GM18499 (cell line): ENCODE measurements at regions not wholly inside any gene's neighbourhood (a gene's known extent, or its start where the extent isn't known, plus 50 kb on each side); places are given as distances from the start of the nearest gene placed in this dataset.

Experiments
- ATAC-seq: cut with Tn5 transposase; IDR thresholded peaks from one replicate; pipeline ENCODE4 v1.9.1; 2021; ENCODE audit warnings: moderate number of reproducible peaks; ENCODE audit not compliant: insufficient read depth, unreplicated experiment

DNA sequence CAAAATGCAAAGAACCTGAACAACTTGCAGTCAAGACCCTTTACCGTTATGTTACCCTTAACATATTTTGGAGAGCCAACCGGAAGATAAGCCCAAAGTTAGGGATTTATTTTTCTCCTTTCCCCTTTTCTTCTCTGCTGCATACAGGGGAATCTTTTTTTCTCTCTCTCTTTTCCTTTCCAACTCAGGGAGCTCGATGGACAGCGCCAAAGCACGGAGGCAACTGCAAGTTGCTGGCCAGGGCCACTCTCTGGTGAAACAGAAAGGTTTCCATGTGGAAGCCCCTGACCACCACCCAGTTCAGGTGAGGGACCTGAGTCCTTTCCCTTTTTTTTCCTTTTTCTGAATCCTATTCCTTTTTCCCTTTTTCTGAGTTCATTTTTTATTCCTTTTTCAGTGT is 98.8 kb upstream of the COX10 start:
- no peak for ATAC-seq

DNA sequence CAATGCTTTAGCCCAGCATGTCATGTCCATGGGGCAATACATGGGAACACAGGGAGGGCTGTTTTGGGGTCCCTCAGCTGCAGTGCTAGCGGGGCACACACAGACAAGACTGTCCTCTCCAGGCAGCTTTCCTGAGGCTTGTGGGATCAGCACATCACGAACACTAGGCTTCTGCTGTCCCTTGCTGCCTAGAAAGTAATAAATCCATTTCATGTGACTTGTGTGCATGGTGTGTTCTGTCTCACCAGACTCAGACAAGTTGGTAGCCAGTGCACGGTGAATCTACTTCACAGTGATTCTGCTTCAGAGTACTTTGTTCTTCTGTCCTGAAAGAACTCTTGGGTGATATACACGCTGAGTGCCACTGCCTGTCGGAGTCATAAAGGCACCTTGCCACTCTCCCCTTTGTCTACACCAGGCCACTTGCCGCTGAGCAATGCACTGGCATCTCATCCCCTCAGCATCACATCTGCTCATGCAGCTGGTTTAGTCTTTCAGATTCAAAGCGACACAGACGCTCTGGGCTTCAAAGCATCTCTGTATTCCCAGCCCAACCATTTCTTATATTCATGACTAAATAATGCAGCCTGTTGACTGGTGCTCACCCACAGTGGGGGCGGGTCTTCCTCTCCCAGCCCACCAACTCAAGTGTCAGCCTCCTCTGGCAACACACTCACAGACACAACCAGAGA is 95.2 kb upstream of the COX10 start:
- no peak for ATAC-seq

DNA sequence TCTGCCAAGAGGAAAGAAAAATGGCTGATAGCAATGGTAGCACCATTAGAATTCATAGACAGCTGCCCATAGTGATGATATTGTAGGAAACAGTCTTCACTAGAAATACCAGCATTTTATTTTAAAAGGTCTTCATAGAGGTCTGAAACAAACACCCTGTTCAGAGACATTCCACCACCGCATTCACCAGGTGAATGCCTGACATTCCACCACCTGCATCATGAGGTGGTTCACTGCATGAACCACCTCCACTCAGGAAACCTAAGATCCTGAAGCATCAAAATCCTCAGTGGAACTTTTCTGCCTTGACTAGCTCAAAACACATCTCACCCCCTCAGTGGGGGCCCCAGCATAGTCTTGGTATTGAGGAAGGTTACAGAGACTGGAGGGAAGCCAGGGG is 91.5 kb upstream of the COX10 start:
- no peak for ATAC-seq

DNA sequence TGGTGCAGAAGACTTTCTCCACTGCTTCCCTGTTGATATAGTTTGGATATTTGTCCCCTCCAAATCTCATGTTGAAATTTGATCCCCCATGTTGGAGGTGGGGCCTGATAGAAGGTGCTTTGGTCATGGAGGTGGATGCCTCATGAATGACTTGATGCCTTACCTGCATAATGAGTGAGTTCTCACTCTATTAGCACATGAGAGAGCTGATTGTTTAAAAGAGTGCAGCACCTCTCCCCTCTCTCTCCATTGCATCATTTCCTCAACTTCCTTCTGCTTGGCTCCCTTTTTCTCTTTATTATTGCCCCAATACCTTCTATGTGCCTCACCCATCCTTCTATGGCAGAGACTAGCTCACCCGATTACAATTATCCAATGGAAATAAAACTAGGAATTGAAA is 90.8 kb upstream of the COX10 start:
- no peak for ATAC-seq

DNA sequence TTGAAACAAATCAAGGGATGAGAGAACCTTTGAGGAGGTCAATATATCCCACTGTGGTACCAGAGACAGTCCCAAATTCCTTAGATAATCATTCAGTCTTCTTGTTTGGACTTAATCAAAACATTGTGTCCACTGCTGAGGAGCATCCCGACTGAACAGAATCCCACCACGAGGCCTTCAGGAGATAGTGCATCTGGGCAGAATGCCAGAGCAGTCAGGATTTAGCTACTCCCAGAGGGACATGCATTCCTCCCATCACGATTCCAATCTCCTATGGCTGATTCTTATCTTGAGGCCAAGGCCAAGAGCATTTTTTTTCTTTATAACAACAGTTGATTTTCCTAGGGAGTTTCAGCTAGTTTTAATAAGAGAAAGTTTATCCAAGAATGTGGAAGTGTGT is 87.4 kb upstream of the COX10 start:
- no peak for ATAC-seq

DNA sequence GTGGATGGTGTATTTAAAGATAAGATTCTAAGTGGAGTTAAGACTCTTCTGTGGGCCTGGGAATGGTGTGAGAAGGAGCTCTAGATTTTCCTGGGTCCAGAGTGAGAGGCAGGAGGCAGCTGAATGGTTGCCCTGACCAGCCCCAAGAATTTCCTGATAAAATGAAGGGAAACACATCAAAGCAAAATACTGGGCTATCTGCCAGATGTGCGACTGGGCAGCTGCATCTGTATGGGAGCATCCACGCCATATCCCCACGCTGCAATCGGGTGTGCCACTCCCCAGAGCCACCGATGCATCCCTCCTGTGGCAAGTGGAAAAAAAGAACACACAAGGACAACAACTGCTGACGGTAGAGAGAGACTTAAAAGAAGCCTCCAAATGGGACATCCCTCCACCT is 84.3 kb upstream of the COX10 start:
- no peak for ATAC-seq

DNA sequence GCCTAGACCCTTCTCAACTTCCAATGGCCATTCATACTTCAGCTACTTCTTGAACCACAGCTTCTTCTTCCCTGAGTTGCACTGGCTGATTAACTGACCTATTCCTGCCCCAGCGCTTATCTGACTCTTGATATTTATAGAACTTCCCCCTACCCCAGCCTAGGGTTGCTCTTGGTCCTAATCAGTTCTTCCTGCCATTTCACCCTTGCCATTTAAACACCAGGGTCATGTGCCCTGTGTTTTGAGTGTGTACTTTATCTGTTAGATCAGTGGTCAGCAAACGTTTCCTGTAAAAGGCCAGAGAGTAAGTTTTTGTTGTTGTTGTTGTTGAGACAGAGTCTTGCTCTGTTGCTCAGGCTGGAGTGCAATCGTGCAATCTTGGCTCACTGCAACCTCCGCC is 82.4 kb upstream of the COX10 start:
- ATAC-seq, result no peak

DNA sequence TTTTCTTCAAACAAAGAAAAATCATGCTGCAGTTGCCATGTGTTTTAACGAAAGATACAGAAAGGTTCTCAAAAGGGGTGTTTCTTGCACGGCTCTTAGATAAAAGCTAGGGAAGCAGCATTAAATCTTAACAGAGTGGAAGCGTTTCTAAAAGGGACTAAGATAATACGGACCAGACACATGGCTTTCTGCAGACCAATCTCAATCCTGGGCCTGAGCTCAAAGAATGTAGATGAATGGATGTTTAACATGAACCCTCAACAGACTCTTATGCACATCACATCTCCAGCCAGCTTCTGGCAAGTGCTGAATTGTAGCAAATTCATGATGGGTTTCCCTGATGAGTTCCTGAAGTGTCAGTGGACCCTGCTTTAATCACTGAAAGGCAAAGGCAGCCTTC is 80.2 kb upstream of the COX10 start:
- ATAC-seq, result no peak

DNA sequence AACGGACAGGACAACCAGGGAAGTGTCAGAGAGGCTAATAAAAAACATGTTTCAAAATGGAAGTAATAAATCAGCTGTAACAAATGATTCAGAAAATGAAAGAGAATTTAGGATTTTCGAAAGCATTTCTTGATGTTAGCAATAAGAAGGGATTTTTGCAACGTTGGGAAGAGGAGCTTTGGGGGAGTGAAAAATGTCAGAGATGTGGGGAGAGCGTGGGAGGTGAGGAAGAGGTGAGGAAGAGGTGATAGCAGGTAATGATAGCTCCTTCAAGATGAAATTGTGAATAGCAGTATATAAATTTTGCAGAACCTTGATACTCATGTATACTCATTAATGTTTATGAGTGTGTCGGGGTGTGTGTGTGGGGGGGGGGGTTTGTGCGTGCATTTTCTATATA is 76.2 kb upstream of the COX10 start:
- ATAC-seq, result no peak

DNA sequence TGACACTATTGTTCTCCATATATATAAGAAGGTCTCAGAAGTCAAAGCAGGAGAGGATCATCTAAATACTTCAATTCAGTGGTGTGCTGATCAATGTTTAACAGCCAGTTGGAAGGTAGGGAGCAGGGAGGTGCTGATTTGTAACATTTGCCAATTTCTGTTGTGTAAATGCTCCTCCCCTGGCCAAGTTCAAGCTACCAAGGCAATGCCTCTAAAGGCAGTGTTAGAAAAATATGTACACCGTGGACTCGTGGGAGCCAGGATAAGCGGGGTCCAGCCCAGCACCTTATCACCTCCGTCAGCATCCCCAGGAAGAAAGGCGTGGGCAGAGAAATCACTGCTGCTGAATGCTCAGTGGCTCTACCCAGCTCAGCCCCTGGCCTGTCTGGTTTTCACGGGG is 75.3 kb upstream of the COX10 start:
- no peak for ATAC-seq

DNA sequence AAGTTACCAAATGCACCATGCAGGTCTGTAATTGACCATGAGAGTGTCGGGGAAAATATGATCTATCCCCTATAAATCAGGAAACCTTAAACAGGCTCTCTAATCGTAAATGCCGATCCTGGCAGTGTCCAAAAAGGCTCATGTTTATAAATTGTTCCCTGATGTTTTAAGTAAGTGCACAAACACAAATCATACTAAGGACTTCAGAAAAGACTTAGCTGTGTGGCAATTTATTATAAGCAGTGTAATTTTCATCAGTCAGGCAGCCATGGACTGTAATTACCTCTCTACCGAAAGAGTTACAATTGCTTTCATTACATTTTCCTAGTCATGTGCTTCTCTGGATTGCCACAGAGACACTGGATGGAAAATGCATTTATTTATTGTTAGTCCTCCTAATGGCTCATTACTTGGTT is 73.4 kb upstream of the COX10 start:
- no peak for ATAC-seq

DNA sequence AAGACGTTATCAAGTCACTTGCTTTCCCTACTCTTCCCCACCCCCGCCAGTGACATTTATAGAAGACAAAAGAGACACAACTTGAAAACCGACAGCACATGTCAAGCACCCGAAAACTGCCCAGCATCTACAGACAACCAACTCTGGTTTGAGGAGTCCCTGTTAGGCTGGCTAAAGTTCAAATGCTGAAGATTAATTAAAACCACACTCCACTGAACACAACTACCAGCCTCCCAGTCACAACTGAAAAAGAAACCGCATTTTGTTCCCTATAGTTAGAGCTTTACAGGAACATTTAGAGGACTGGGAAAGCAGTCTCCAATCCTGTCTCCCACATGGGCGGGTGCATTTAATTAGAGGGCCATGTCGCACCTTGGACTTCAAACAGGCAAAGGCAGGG is 73.0 kb upstream of the COX10 start:
- ATAC-seq, result no peak

DNA sequence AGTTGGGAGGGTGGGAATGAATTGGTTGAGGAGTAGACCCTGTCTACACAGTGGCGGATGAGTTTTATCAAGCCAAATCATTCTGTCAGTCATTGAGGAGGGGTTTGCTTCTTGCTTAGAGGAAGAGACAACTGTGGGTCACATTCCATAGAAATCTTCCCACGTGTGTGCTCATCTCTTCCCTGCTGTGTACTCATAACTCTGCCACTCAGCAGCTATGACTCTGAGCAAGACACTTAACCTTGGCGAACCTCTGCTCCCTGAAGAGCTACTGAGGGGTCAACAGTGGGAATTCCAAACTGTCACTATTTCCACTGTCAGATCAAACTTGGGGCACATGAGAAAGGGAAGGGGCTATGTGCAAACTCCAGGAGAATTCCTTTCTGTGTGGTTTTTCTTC is 72.6 kb upstream of the COX10 start:
- ATAC-seq, result no peak

DNA sequence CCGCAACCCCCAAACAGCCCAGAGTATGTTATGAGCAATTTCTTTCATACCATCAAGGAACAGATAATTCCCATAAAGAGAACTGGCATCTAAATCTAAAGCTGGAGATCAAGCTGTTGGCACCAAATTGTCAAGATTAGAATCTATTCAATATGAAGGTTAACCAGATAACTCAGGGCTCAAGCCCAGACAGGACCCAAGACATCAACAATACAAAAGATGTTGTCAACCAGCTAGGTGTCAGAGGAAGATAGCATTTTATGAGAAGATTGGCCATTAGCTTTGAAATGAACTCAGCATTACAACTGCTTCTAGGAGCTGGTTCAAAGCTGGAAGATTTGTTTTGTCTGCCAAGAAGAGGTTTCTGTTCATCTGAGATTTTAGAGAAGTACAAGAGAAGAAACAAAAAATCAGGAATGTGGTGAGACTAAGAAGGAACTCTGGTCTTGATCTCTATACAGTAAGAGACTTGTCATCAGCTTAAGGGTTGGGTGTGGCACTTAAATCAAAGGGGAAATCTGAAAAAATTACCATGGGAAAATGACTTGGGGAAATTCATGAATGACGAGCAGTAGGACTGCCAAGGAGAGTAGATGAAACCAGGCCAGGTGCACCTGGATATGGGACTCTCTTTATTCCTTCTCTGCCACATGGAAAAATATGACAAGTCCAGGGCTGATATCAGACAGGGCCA is 64.2 kb upstream of the COX10 start:
- ATAC-seq, result no peak

DNA sequence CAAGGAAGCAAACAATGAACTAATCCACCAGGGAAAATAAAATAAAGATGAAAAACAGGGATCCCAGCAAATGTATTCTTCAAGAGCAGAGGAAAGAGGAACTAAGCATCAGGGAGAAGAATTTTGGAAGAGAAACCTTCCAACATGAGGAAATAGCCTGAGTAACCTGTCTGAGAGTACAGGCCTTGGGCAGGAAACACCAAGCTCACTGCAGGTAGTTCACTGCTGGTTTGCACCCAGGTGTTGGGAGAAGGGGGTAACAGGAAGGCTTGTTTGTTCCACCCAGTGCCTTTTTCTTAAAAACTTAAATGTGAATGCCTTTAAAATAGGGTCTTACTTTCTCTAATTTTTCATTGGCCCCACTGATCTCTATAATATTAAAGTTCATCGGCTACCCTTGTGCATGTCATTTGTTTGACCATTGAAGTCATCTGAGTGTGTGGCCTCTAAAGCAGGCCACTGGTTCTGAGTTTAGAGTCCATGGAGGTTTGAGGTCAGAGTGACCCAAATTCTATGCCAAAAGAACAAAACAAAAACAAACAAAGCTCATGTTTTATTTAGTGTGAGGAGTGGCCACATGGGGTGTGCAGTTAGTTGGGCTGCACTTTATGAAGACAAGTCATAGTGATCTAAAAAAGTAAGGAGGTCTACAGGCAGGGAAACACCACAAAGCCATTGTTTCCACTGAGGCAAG is 62.9 kb upstream of the COX10 start:
- ATAC-seq, result no peak

DNA sequence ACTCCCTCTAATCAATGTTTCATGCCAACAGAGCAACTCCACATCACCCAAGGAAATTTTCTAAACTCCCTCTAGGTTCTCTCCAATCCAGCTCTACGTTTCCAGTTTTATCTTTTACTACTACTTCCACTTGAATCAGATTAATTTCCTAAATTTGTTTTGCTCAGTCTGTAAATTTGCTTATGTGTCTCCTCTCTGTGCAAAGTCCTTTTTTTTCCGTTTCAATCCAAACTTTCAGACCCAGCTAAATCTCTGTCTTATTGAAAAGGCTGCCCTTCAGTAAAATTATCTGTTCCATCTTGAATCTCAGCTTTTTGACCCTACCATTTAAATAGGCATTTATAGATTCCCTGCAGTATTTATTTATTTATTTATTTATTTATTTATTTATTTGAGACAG is 61.4 kb upstream of the COX10 start:
- ATAC-seq, result no peak

DNA sequence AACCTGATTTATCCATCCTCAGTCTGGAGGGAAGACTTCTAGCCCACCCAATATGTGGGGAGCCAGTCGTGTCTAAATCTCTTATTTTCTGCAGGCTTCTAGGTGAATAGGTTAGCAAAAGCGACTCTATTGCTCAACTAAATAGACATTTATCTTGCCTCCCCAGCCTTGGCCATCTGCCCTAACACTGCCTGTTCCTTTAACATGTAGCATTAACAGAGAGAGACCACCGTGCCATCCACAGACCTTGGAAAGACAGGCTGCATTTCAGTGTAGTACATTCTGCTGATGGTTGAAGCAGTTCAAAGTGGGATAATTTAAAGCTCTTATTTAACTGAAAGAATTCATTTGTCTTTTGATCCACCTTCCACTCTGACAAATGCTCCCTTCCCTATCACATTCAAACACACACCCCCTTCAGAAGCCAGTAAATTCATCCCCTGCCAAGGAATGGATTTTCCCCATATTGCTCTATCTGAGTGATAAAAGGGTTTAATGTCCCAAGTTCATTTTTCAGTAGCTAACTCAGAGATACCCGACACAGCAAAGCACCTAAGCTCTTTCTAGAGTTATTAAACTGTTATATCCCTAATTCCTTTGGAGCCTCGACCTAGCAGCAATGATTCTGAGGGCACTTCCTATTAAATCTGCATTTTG is 58.1 kb upstream of the COX10 start:
- ATAC-seq, result no peak

DNA sequence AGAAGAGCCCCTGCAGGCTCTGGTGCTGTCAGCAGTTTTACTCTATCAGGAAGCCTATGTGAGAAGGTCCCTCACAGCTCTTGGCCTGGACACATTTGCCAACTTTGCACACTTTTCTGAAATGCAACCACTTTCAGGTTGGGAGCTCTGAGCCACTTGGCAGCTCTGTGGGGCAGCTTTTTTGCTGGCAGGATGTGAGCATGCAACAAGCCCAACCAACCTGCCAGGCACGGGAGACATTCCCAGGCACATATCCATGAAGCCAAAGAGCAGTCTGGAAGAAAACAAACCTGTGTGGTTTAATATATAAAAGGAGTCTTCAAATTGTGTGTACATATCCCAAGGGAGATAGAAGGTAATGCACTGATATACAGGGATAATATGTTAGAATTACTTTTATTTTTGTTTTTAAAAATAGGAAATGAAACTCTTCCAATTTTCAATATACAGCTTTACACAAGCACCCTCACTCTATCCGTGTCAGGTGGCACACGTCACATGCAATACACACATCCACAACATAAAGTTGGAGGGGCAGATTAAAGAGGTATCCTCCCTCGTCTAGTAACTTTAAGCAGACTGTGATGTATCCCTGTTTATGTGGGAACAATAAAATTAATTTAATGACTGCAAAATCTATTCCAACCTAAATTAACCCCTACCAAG is 57.4 kb upstream of the COX10 start:
- ATAC-seq, result no peak

DNA sequence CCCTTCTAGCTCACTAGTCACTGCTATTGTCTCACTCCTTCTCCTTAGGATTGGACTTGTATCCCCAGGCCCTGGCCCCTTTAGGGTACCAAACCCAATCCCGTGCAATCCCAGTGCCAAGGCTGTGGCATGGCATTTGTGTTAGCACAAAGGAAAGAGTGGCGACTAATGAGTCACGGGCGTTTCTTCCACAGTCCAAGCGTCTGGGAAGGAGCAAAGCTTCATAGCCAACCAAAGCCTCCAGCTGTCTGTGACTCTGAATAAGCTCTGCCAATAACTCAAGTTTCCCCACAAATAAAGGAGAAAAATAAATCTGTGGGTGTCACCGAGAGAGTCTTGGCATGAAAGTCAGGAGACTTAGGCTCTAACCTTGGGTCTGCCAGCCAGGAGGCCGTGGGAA is 54.6 kb upstream of the COX10 start:
- no peak for ATAC-seq

DNA sequence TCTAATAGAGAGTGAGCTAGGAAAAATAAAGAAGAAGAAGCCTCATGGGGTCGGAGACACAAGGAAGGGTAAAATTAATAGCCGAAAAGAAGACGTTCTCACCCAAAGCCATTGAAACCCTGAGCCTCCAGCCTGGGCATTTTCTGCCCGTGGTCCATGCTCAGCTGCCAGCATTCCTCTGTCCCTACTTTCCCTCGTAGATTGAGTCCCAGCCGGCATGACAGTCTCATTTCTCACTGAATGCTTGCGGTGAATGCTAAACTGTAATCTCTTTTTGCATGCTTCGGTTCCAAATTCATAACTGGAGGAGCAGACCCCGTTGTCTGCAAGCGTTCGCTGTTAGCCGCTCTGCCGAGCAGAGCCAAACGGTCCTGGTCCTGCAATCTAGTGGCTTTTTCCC is 54.0 kb upstream of the COX10 start:
- ATAC-seq, result no peak

DNA sequence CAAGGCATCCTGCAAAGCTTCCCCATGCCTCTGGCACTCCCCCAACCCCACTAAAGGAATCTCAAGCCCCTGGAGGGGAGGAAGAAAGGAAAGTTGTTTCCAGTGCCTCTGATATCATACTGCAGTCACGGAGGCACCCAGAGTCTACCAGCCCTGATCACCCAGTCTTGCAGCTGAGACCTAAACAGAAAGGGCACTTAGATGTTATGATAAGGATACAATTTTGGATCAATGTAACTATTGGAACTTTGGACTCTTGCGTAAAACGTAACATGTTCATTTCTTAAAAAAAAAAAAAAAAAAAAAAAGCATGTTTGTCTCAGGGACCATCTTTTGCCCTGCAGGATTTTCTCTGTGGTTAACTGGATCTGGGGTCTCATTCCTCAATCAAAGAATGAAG is 52.4 kb upstream of the COX10 start:
- no peak for ATAC-seq
